Naive thymus-derived CD4-positive, alpha-beta T cell (primary cell): ENCODE measurements at regions not wholly inside any gene's neighbourhood (a gene's known extent, or its start where the extent isn't known, plus 50 kb on each side); places are given as distances from the start of the nearest gene placed in this dataset.

Source experiments
- ATAC-seq: fragments of 150-1000 bp; cut with Tn5 transposase; 2 replicates; pipeline ENCODE4 v1.10.0; 2021; ENCODE audit warnings: mild to moderate bottlenecking, moderate library complexity
- CTCF ChIA-PET: fragments of 350-600 bp; sonication (Branson Sonifier 250); formaldehyde crosslinking; loops from one replicate; lab custom pipeline; 2021; ENCODE audit warnings: antibody characterized with exemption; lab: Charles Lee
- POLR2A ChIA-PET: fragments of 350-600 bp; sonication (Branson Sonifier 250); formaldehyde crosslinking; loops from one replicate; lab custom pipeline; 2021; ENCODE audit warnings: antibody characterized with exemption, inconsistent platforms; lab: Charles Lee
- DNase-seq, 9 donors: peaks; one replicate each; pipeline versions ENCODE4 v3.0.0 to v3.0.0-alpha.2; 2020 to 2022; ENCODE audit warnings: mixed read lengths in 1 of 9
- H3K27ac ChIP-seq: one replicate; pipeline ENCODE4 v1.7.0; 2013; ENCODE audit warnings: mild to moderate bottlenecking, low read depth, low read length, moderate library complexity
- H3K27me3 ChIP-seq, 2 donors: one replicate each; pipeline ENCODE4 v1.7.0; 2013; ENCODE audit warnings: low read length in 2 of 2, mild to moderate bottlenecking in 2 of 2, moderate library complexity in 2 of 2; ENCODE audit not compliant: control insufficient read depth in 2 of 2, insufficient read depth in 2 of 2
- H3K36me3 ChIP-seq, 3 experiments: 1 replicate in 2 of 3; 2 replicates in 1 of 3; pipeline ENCODE4 v1.7.0; 2013; ENCODE audit warnings: low read length in 3 of 3, mild to moderate bottlenecking in 3 of 3, moderate library complexity in 1 of 3; ENCODE audit not compliant: insufficient read depth in 3 of 3, control insufficient read depth in 2 of 3
- H3K4me1 ChIP-seq, 2 donors: one replicate each; pipeline ENCODE4 v1.7.0; 2013; ENCODE audit warnings: low read length in 2 of 2, mild to moderate bottlenecking in 2 of 2, moderate library complexity in 1 of 2; ENCODE audit not compliant: control insufficient read depth in 2 of 2, insufficient read depth in 2 of 2
- H3K4me3 ChIP-seq: 2 replicates; pipeline ENCODE4 v1.7.0; 2013; ENCODE audit warnings: mild to moderate bottlenecking, low read length
- H3K9me3 ChIP-seq, 3 experiments: 1 replicate in 2 of 3; 2 replicates in 1 of 3; pipeline ENCODE4 v1.7.0; 2013; ENCODE audit warnings: low read length in 3 of 3; ENCODE audit not compliant: control insufficient read depth in 2 of 3
- H3K27ac Mint-ChIP-seq, 9 donors: one replicate each; pipeline ENCODE4 v1.8.0; 2020 to 2022; ENCODE audit warnings: mixed read lengths in 9 of 9, mild to moderate bottlenecking in 8 of 9, moderate library complexity in 5 of 9, inconsistent platforms in 2 of 9
- H3K27me3 Mint-ChIP-seq, 5 donors: one replicate each; pipeline ENCODE4 v1.8.0; 2021 to 2022; ENCODE audit warnings: mixed read lengths in 5 of 5, mild to moderate bottlenecking in 1 of 5
- H3K36me3 Mint-ChIP-seq, 5 donors: one replicate each; pipeline ENCODE4 v1.8.0; 2020 to 2022; ENCODE audit warnings: mixed read lengths in 5 of 5, mild to moderate bottlenecking in 3 of 5, inconsistent platforms in 1 of 5
- H3K4me1 Mint-ChIP-seq, 7 donors: one replicate each; pipeline ENCODE4 v1.8.0; 2020 to 2022; ENCODE audit warnings: mixed read lengths in 7 of 7, mild to moderate bottlenecking in 3 of 7, inconsistent platforms in 1 of 7
- H3K4me3 Mint-ChIP-seq, 10 donors: one replicate each; pipeline ENCODE4 v1.8.0; 2020 to 2022; ENCODE audit warnings: mild to moderate bottlenecking in 10 of 10, mixed read lengths in 10 of 10, moderate library complexity in 6 of 10, inconsistent platforms in 2 of 10
- H3K9me3 Mint-ChIP-seq, 11 donors: one replicate each; pipeline ENCODE4 v1.8.0; 2020 to 2022; ENCODE audit warnings: mixed read lengths in 11 of 11, mild to moderate bottlenecking in 4 of 11, inconsistent platforms in 1 of 11, moderate library complexity in 1 of 11
- intact Hi-C, 2 donors: fragments of 100-400 bp; cut with micrococcal nuclease; formaldehyde crosslinking; loops; one replicate each; pipeline ENCODE4 v1.15.1; 2023

DNA sequence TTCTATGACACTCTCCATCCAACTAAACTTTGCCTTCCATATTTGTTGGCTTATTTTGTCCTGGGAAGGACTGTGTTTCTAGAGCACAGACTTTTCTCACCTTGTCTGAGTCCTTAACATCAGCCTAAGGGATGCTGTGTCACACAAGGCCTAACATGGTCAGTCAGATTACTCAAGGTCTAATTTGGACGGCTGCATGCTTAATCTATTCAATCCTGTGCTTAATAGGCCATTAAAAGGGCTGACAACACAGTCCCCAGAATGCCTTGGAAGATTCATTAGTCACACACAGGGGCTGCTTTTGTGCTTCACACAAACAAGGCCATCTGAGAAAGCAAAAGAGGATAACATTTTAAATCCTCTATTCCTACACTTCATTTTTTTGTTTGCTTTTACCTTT is 84.0 kb downstream of the DYNAP start:
- ATAC-seq (no peak), DNase-seq (no peak)
- H3K27me3 Mint-ChIP-seq: peaks cover 0 to 19% (median 4%) of the 10 kb centered on the region in 5 donors
- H3K9me3 ChIP-seq: no peaks in the 10 kb centered on the region
- H3K36me3 Mint-ChIP-seq: no peaks in the 10 kb centered on the region
- POLR2A ChIA-PET: no interaction called here
- H3K4me3 ChIP-seq: no peak overlapping the region
- no peak overlapping the region for H3K4me3 Mint-ChIP-seq
- no peaks in the 10 kb centered on the region for H3K9me3 Mint-ChIP-seq
- no peaks in the 10 kb centered on the region for H3K36me3 ChIP-seq
- no peaks in the 10 kb centered on the region for H3K27me3 ChIP-seq
- H3K27ac ChIP-seq: no peak overlapping the region
- no peaks in the 10 kb centered on the region for H3K4me1 Mint-ChIP-seq
- CTCF ChIA-PET: no interaction called here
- intact Hi-C loops: no loop called here
- H3K27ac Mint-ChIP-seq: no peak overlapping the region
- H3K4me1 ChIP-seq: no peaks in the 10 kb centered on the region

DNA sequence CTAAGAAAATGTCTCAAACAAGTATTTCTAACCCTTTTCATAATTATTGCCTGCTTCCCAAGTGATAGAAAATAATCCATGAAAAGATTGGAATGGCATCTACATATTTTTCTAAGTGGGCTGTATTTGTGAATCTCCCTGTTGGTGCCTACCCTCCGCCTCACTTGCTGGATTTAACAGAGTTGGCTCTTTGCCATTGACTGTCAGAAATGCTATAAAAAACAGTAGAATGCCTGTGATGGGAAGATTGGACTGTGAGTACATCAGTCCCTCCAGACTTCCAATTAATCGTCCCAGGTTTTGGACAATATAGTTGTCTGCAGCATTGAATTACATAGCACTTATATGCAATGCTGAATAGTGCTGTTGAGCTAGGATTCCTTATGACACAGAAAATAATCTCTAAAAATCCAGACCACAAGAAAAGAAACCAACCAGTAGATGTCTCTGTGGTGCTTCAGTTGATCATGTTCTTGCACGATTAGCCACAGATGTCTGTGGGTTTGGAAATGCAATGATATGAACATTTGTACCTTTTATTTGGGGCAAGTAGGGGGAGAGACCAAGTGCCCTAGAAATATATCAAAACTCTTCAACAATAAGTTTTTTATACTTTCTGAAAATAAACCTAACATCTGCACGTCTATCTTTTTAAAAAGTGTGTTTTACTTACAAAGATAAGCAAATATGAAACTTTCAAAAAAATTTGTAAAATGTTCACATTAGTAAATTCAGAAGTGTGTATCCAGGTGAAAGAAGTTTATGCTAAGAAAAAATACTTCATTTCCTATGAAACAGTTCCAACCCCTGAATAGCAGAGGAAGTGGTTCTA is 88.5 kb downstream of the DYNAP start:
- H3K27ac Mint-ChIP-seq: no peak overlapping the region
- Histone ChIP-seq H3K9me3 (no peaks in the 10 kb centered on the region), H3K27me3 (no peaks in the 10 kb centered on the region), H3K4me1 (no peaks in the 10 kb centered on the region), H3K27ac (no peak overlapping the region), H3K4me3 (no peak overlapping the region), H3K36me3 (no peaks in the 10 kb centered on the region)
- intact Hi-C loops: loop anchor here (1.0 kb wide), 4 partner anchors 39 to 304 kb away; no protein-coding TSS in a partner anchor
- DNase-seq (peak in 6 of 9 donors; percentile 1 to 49 (median 26)), ATAC-seq (no peak)
- H3K4me3 Mint-ChIP-seq: no peak overlapping the region
- H3K9me3 Mint-ChIP-seq: no peaks in the 10 kb centered on the region
- peaks cover 0 to 30% (median 0%) of the 10 kb centered on the region in 5 donors for H3K27me3 Mint-ChIP-seq
- H3K36me3 Mint-ChIP-seq: no peaks in the 10 kb centered on the region
- CTCF ChIA-PET: interaction anchor here (1.0 kb wide), 1 partner anchor 303 kb away, joined by 3 read pairs; no protein-coding TSS in a partner anchor
- no peaks in the 10 kb centered on the region for H3K4me1 Mint-ChIP-seq
- POLR2A ChIA-PET: no interaction called here

DNA sequence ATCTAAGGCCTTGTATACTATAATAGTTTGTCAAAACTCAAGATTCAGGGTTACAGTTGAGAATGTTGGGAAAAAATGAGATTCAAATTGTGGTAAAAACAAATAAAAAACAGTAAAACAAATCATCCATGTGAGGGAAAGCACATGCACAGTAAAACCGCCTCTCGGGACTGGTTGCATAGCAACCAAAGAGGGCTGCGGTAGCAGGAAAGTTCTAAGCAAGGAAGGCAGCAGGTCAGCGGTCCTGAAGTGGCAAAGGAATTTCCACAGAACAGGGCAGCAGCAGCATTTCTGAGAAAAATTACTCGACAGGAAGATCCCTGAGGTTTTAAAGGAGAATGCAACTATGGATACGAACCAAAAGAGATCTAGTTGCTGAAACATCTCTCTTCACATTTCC is 93.7 kb downstream of the DYNAP start:
- POLR2A ChIA-PET: no interaction called here
- Histone ChIP-seq H3K9me3 (no peaks in the 10 kb centered on the region), H3K4me1 (no peaks in the 10 kb centered on the region), H3K27ac (no peak overlapping the region), H3K27me3 (no peaks in the 10 kb centered on the region), H3K36me3 (no peaks in the 10 kb centered on the region), H3K4me3 (no peak overlapping the region)
- Mint-ChIP-seq H3K9me3 (peaks cover 0 to 2% (median 0%) of the 10 kb centered on the region in 11 donors), H3K27me3 (peaks cover 0 to 31% (median 4%) of the 10 kb centered on the region in 5 donors), H3K27ac (no peak overlapping the region), H3K4me1 (peaks cover 0 to 4% (median 0%) of the 10 kb centered on the region in 7 donors), H3K4me3 (no peak overlapping the region), H3K36me3 (no peaks in the 10 kb centered on the region)
- intact Hi-C loops: no loop called here
- CTCF ChIA-PET: interaction anchor here (0.9 kb wide), 1 partner anchor 13 kb away, joined by 3 read pairs; no protein-coding TSS in a partner anchor
- no peak for ATAC-seq
- DNase-seq: no peak

DNA sequence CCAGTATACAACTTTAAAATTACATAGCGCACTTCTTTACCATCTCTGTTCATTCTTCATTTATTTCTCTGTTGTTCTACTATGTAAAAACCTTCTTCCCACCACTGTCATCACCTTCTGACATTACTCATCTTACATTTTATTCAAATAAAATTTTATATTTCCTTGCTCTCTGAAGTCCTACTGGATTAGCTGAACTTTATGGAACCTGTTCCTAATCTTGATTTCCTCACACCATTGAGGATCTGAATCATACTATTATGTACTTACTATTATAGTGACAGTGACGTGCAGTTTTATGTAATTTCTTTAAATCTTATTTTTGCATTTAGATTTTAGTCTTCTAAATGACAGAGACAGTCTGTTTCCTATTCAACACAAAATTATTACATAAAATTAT is 98.3 kb downstream of the DYNAP start:
- no peak overlapping the region for H3K27ac ChIP-seq
- POLR2A ChIA-PET: no interaction called here
- H3K4me1 ChIP-seq: no peaks in the 10 kb centered on the region
- H3K27me3 ChIP-seq: no peaks in the 10 kb centered on the region
- no peak overlapping the region for H3K4me3 ChIP-seq
- no peaks in the 10 kb centered on the region for H3K36me3 Mint-ChIP-seq
- H3K9me3 Mint-ChIP-seq: peaks cover 0 to 6% (median 0%) of the 10 kb centered on the region in 11 donors
- H3K4me1 Mint-ChIP-seq: peaks cover 0 to 4% (median 0%) of the 10 kb centered on the region in 7 donors
- DNase-seq (no peak), ATAC-seq (no peak)
- H3K27me3 Mint-ChIP-seq: peaks cover 0 to 50% (median 4%) of the 10 kb centered on the region in 5 donors
- no peaks in the 10 kb centered on the region for H3K36me3 ChIP-seq
- CTCF ChIA-PET: no interaction called here
- no peak overlapping the region for H3K27ac Mint-ChIP-seq
- intact Hi-C loops: no loop called here
- no peaks in the 10 kb centered on the region for H3K9me3 ChIP-seq
- H3K4me3 Mint-ChIP-seq: no peak overlapping the region

DNA sequence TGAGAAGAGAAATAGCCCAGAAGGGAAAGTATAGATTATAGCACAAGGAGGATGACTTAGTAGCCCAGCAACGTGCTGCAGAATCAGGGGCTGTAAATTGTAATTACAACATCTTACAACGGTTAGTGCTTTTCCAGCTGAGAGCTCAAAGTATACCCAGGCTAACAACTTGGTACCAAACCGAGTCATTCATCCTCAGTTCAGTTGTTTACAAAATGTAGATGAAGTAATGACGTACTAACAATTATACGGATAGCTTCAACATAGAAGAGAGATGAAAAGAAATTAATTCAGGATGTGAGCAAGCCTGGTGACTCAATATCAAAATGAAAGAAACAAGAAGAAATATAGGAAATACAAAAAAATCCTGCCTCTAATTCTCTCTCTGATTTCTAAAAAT is 99.2 kb downstream of the DYNAP start:
- no peak overlapping the region for H3K4me3 ChIP-seq
- no peaks in the 10 kb centered on the region for H3K36me3 ChIP-seq
- H3K4me1 ChIP-seq: no peaks in the 10 kb centered on the region
- no peak overlapping the region for H3K27ac ChIP-seq
- intact Hi-C loops: no loop called here
- ChIA-PET CTCF (no interaction called here), POLR2A (no interaction called here)
- peaks cover 0 to 46% (median 4%) of the 10 kb centered on the region in 5 donors for H3K27me3 Mint-ChIP-seq
- H3K27me3 ChIP-seq: no peaks in the 10 kb centered on the region
- DNase-seq: no peak
- H3K4me3 Mint-ChIP-seq: no peak overlapping the region
- H3K9me3 Mint-ChIP-seq: peaks cover 0 to 10% (median 0%) of the 10 kb centered on the region in 11 donors
- no peaks in the 10 kb centered on the region for H3K36me3 Mint-ChIP-seq
- H3K9me3 ChIP-seq: no peaks in the 10 kb centered on the region
- ATAC-seq: no peak
- H3K4me1 Mint-ChIP-seq: no peaks in the 10 kb centered on the region
- H3K27ac Mint-ChIP-seq: peak overlapping the region in 1 of 9 donors; percentile 12

DNA sequence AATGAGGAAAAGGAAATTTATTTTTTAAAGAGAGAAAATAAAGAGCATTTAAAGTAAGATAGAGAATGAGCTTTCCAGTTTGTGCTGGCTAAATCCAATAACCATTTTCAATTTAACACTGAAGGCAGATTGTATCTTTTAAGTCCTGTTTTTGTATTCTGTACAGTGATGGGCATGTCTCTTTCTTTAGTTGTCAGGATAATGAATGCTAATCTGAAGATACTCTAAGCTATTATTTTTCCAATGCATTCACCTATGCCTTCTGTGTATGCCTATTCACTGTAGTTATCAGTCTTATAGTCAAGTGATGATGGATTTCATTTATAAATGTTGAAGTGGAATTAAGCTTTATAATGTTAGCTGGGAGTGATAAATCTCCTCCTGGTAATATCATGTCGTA is 101.4 kb downstream of the DYNAP start:
- no peak overlapping the region for H3K4me3 ChIP-seq
- no peaks in the 10 kb centered on the region for H3K4me1 ChIP-seq
- CTCF ChIA-PET: no interaction called here
- Mint-ChIP-seq H3K4me3 (no peak overlapping the region), H3K27ac (no peak overlapping the region), H3K36me3 (no peaks in the 10 kb centered on the region), H3K4me1 (no peaks in the 10 kb centered on the region), H3K27me3 (peaks cover 4 to 50% (median 5%) of the 10 kb centered on the region in 5 donors), H3K9me3 (peaks cover 0 to 10% (median 0%) of the 10 kb centered on the region in 11 donors)
- no peak overlapping the region for H3K27ac ChIP-seq
- no peak for DNase-seq
- H3K36me3 ChIP-seq: no peaks in the 10 kb centered on the region
- POLR2A ChIA-PET: no interaction called here
- ATAC-seq: no peak
- no peaks in the 10 kb centered on the region for H3K9me3 ChIP-seq
- intact Hi-C loops: no loop called here
- no peaks in the 10 kb centered on the region for H3K27me3 ChIP-seq
